HG03460 (cell line): ENCODE measurements at regions not wholly inside any gene's neighbourhood (a gene's known extent, or its start where the extent isn't known, plus 50 kb on each side); places are given as distances from the start of the nearest gene placed in this dataset.

Experiments
- ATAC-seq: cut with Tn5 transposase; IDR thresholded peaks from one replicate; pipeline ENCODE4 v1.9.1; 2021; ENCODE audit not compliant: unreplicated experiment

- ATAC-seq = no peak
Observed at GRCh38 chr10:125460326-125460725, 222.6 kb downstream of the TEX36 start.

GRCh38 chr10:125457406-125457805, 225.6 kb downstream of the TEX36 start:
- no peak for ATAC-seq

- ATAC-seq = no peak
Observed at GRCh38 chr10:125455855-125456254, 227.1 kb downstream of the TEX36 start.

GRCh38 chr10:125455431-125455830, 227.5 kb downstream of the TEX36 start:
- no peak for ATAC-seq

- no peak for ATAC-seq
Observed at GRCh38 chr10:125451319-125451718, 231.6 kb downstream of the TEX36 start.

- no peak for ATAC-seq
Observed at GRCh38 chr10:125450218-125450617, 232.7 kb downstream of the TEX36 start.

- ATAC-seq = no peak
Observed at GRCh38 chr10:125449571-125449970, 233.4 kb downstream of the TEX36 start.

- ATAC-seq = no peak
Observed at GRCh38 chr10:125448596-125448995, 234.4 kb downstream of the TEX36 start.

GRCh38 chr10:125444790-125445189, 238.2 kb downstream of the TEX36 start:
- no peak for ATAC-seq

GRCh38 chr10:125442856-125443540, 240.0 kb downstream of the TEX36 start:
- ATAC-seq = no peak

GRCh38 chr10:125441151-125441550, 241.8 kb downstream of the TEX36 start:
- no peak for ATAC-seq

- no peak for ATAC-seq
Observed at GRCh38 chr10:125431149-125431548, 251.8 kb downstream of the TEX36 start.

GRCh38 chr10:125428054-125428453, 254.9 kb downstream of the TEX36 start:
- no peak for ATAC-seq

GRCh38 chr10:125424191-125424847, 258.6 kb downstream of the TEX36 start:
- no peak for ATAC-seq

GRCh38 chr10:125423569-125423968, 259.4 kb downstream of the TEX36 start:
- no peak for ATAC-seq

- no peak for ATAC-seq
Observed at GRCh38 chr10:125419831-125420230, 259.5 kb upstream of the CTBP2 start.

GRCh38 chr10:125419146-125419545, 258.8 kb upstream of the CTBP2 start:
- no peak for ATAC-seq

- no peak for ATAC-seq
Observed at GRCh38 chr10:125417605-125418004, 257.2 kb upstream of the CTBP2 start.

GRCh38 chr10:125415964-125416363, 255.6 kb upstream of the CTBP2 start:
- ATAC-seq = no peak

- ATAC-seq = no peak
Observed at GRCh38 chr10:125415006-125415633, 254.8 kb upstream of the CTBP2 start.

- ATAC-seq = no peak
Observed at GRCh38 chr10:125411724-125412123, 251.4 kb upstream of the CTBP2 start.

- no peak for ATAC-seq
Observed at GRCh38 chr10:125409756-125410155, 249.4 kb upstream of the CTBP2 start.
